ENCODE measurements at regions not wholly inside any gene's neighbourhood (a gene's known extent, or its start where the extent isn't known, plus 50 kb on each side); places are given as distances from the start of the nearest gene placed in this dataset.

- peaks cover 2% of the 10 kb centered on the region for H3K9me3 Mint-ChIP-seq
- no peaks in the 10 kb centered on the region for H3K27me3 Mint-ChIP-seq
- H3K36me3 Mint-ChIP-seq (ENCODE audit: low read depth) = no peaks in the 10 kb centered on the region
- H3K4me3 Mint-ChIP-seq = no peak overlapping the region
- ChIA-PET POLR2A (no interaction called here), CTCF (no interaction called here)
- H3K4me1 Mint-ChIP-seq = no peaks in the 10 kb centered on the region
- no peak for DNase-seq
- no peak overlapping the region for H3K27ac Mint-ChIP-seq
These were observed 460.5 kb downstream of the DSC3 start for GRCh38 chr18:30582078-30582477.

GRCh38 chr18:30578707-30579106 is 463.8 kb downstream of the DSC3 start:
- Mint-ChIP-seq H3K27ac (no peak overlapping the region), H3K9me3 (no peaks in the 10 kb centered on the region), H3K4me3 (no peak overlapping the region), H3K4me1 (no peaks in the 10 kb centered on the region), H3K27me3 (no peaks in the 10 kb centered on the region), H3K36me3 (ENCODE audit: low read depth) (no peaks in the 10 kb centered on the region)
- ChIA-PET CTCF (no interaction called here), POLR2A (no interaction called here)
- no peak for DNase-seq

- Mint-ChIP-seq H3K9me3 (peaks cover 5% of the 10 kb centered on the region), H3K4me3 (no peak overlapping the region), H3K27ac (no peak overlapping the region), H3K4me1 (no peaks in the 10 kb centered on the region), H3K36me3 (ENCODE audit: low read depth) (no peaks in the 10 kb centered on the region), H3K27me3 (no peaks in the 10 kb centered on the region)
- no peak for DNase-seq
- ChIA-PET POLR2A (no interaction called here), CTCF (no interaction called here)
These were observed 470.3 kb downstream of the DSC3 start for GRCh38 chr18:30572214-30572613.

GRCh38 chr18:30568333-30568732 is 474.2 kb downstream of the DSC3 start:
- Mint-ChIP-seq H3K9me3 (peaks cover 5% of the 10 kb centered on the region), H3K4me1 (no peaks in the 10 kb centered on the region), H3K27me3 (no peaks in the 10 kb centered on the region), H3K4me3 (no peak overlapping the region), H3K27ac (no peak overlapping the region), H3K36me3 (ENCODE audit: low read depth) (no peaks in the 10 kb centered on the region)
- ChIA-PET CTCF (no interaction called here), POLR2A (no interaction called here)
- no peak for DNase-seq

- no peak overlapping the region for H3K4me3 Mint-ChIP-seq
- no peaks in the 10 kb centered on the region for H3K36me3 Mint-ChIP-seq (ENCODE audit: low read depth)
- POLR2A ChIA-PET = no interaction called here
- H3K9me3 Mint-ChIP-seq = peaks cover 5% of the 10 kb centered on the region
- no peaks in the 10 kb centered on the region for H3K27me3 Mint-ChIP-seq
- DNase-seq = no peak
- H3K27ac Mint-ChIP-seq = no peak overlapping the region
- CTCF ChIA-PET = no interaction called here
- no peaks in the 10 kb centered on the region for H3K4me1 Mint-ChIP-seq
These were observed 475.7 kb downstream of the DSC3 start for GRCh38 chr18:30566877-30567276.

- Mint-ChIP-seq H3K36me3 (ENCODE audit: low read depth) (no peaks in the 10 kb centered on the region), H3K27ac (no peak overlapping the region), H3K9me3 (peaks cover 1% of the 10 kb centered on the region), H3K4me3 (no peak overlapping the region), H3K27me3 (no peaks in the 10 kb centered on the region), H3K4me1 (no peaks in the 10 kb centered on the region)
- ChIA-PET CTCF (no interaction called here), POLR2A (no interaction called here)
- no peak for DNase-seq
These were observed 480.3 kb downstream of the DSC3 start for GRCh38 chr18:30562231-30562630.

GRCh38 chr18:30556112-30556511 is 486.4 kb downstream of the DSC3 start:
- Mint-ChIP-seq H3K4me1 (no peaks in the 10 kb centered on the region), H3K4me3 (no peak overlapping the region), H3K9me3 (no peaks in the 10 kb centered on the region), H3K27ac (no peak overlapping the region), H3K27me3 (no peaks in the 10 kb centered on the region), H3K36me3 (ENCODE audit: low read depth) (no peaks in the 10 kb centered on the region)
- no peak for DNase-seq
- ChIA-PET CTCF (no interaction called here), POLR2A (no interaction called here)

- no peak for DNase-seq
- Mint-ChIP-seq H3K36me3 (ENCODE audit: low read depth) (no peaks in the 10 kb centered on the region), H3K27ac (no peak overlapping the region), H3K4me1 (no peaks in the 10 kb centered on the region), H3K9me3 (no peaks in the 10 kb centered on the region), H3K27me3 (no peaks in the 10 kb centered on the region), H3K4me3 (no peak overlapping the region)
- ChIA-PET CTCF (no interaction called here), POLR2A (no interaction called here)
These were observed 497.1 kb downstream of the DSC3 start for GRCh38 chr18:30545393-30545792.

- H3K4me1 Mint-ChIP-seq = no peaks in the 10 kb centered on the region
- no peak overlapping the region for H3K4me3 Mint-ChIP-seq
- no peaks in the 10 kb centered on the region for H3K36me3 Mint-ChIP-seq (ENCODE audit: low read depth)
- POLR2A ChIA-PET = no interaction called here
- no peak overlapping the region for H3K27ac Mint-ChIP-seq
- DNase-seq = no peak
- no peaks in the 10 kb centered on the region for H3K9me3 Mint-ChIP-seq
- CTCF ChIA-PET = no interaction called here
- no peaks in the 10 kb centered on the region for H3K27me3 Mint-ChIP-seq
These were observed 498.4 kb downstream of the DSC3 start for GRCh38 chr18:30544141-30544540.

- no peak for DNase-seq
- no peaks in the 10 kb centered on the region for H3K4me1 Mint-ChIP-seq
- no peak overlapping the region for H3K27ac Mint-ChIP-seq
- CTCF ChIA-PET = no interaction called here
- no peaks in the 10 kb centered on the region for H3K9me3 Mint-ChIP-seq
- POLR2A ChIA-PET = no interaction called here
- H3K4me3 Mint-ChIP-seq = no peak overlapping the region
- H3K27me3 Mint-ChIP-seq = no peaks in the 10 kb centered on the region
- H3K36me3 Mint-ChIP-seq (ENCODE audit: low read depth) = no peaks in the 10 kb centered on the region
These were observed 508.8 kb downstream of the DSC3 start for GRCh38 chr18:30533716-30534115.

GRCh38 chr18:30527917-30528316 is 514.6 kb downstream of the DSC3 start:
- H3K4me1 Mint-ChIP-seq = no peaks in the 10 kb centered on the region
- ChIA-PET POLR2A (no interaction called here), CTCF (no interaction called here)
- no peak overlapping the region for H3K4me3 Mint-ChIP-seq
- no peaks in the 10 kb centered on the region for H3K9me3 Mint-ChIP-seq
- H3K36me3 Mint-ChIP-seq (ENCODE audit: low read depth) = no peaks in the 10 kb centered on the region
- no peak for DNase-seq
- H3K27me3 Mint-ChIP-seq = no peaks in the 10 kb centered on the region
- no peak overlapping the region for H3K27ac Mint-ChIP-seq

GRCh38 chr18:30527226-30527625 is 515.3 kb downstream of the DSC3 start:
- Mint-ChIP-seq H3K27me3 (no peaks in the 10 kb centered on the region), H3K4me1 (no peaks in the 10 kb centered on the region), H3K4me3 (no peak overlapping the region), H3K36me3 (ENCODE audit: low read depth) (no peaks in the 10 kb centered on the region), H3K9me3 (no peaks in the 10 kb centered on the region), H3K27ac (no peak overlapping the region)
- ChIA-PET POLR2A (no interaction called here), CTCF (no interaction called here)
- DNase-seq = no peak

GRCh38 chr18:30522288-30522929 is 520.1 kb downstream of the DSC3 start:
- Mint-ChIP-seq H3K36me3 (ENCODE audit: low read depth) (no peaks in the 10 kb centered on the region), H3K4me1 (no peaks in the 10 kb centered on the region), H3K9me3 (no peaks in the 10 kb centered on the region), H3K27ac (no peak overlapping the region), H3K4me3 (no peak overlapping the region), H3K27me3 (no peaks in the 10 kb centered on the region)
- POLR2A ChIA-PET = no interaction called here
- CTCF ChIA-PET = no interaction called here
- no peak for DNase-seq

- Mint-ChIP-seq H3K27ac (no peak overlapping the region), H3K4me1 (no peaks in the 10 kb centered on the region), H3K36me3 (ENCODE audit: low read depth) (no peaks in the 10 kb centered on the region), H3K9me3 (no peaks in the 10 kb centered on the region), H3K27me3 (no peaks in the 10 kb centered on the region), H3K4me3 (no peak overlapping the region)
- POLR2A ChIA-PET = no interaction called here
- CTCF ChIA-PET = interaction anchor here (1.3 kb wide), 1 partner anchor 15 kb away, joined by 3 read pairs; no protein-coding TSS in a partner anchor
- no peak for DNase-seq
These were observed 528.5 kb downstream of the DSC3 start for GRCh38 chr18:30514059-30514458.

Data from activated CD4-positive, alpha-beta T cell treated with anti-CD3 and anti-CD28 coated beads, Interleukin-2, amount 10 ng/mL, durations not matched to agents 7 days and 5 days (primary cell).